ENCODE measurements at regions not wholly inside any gene's neighbourhood (a gene's known extent, or its start where the extent isn't known, plus 50 kb on each side); places are given as distances from the start of the nearest gene placed in this dataset.

DNA sequence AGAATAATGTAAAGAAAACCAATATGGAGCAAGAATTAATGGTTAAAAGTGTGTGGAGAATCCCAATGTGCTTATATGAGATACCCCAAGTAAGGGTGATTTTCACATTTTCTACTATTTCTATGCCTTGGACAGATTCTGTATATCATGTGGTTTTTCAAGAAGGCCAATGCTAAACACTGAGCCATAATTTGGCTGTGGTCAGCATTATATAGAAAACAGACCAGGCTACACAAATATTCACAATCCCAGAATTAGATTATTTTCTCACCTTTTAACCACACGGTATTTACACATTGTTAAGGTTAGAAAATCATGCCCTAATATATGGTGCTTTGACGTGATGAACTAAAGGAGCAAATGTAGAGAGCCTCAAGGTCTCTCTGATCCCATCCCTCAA, 277.4 kb upstream of the LRATD1 start:
- no peak for TF ChIP-seq SUZ12 (IDR thresholded peaks at IDR 0.05; ENCODE audit: extremely low read depth, insufficient read depth, insufficient read length)
- TF ChIP-seq YY1 (IDR thresholded peaks at IDR 0.05; ENCODE audit: insufficient read depth, insufficient read length), result no peak

All from NT2/D1 (cell line).